SU-DHL-6 (cell line): ENCODE measurements at regions not wholly inside any gene's neighbourhood (a gene's known extent, or its start where the extent isn't known, plus 50 kb on each side); places are given as distances from the start of the nearest gene placed in this dataset.

Source experiments
- CTCF ChIP-seq: fragments of 200-600 bp; sonication (generic); IDR thresholded peaks from one replicate; pipeline ENCODE4 v1.5.1; 2017; ENCODE audit warnings: antibody characterized with exemption, mild to moderate bottlenecking, low read length, moderate library complexity; ENCODE audit not compliant: insufficient read depth, poor library complexity, severe bottlenecking
- EZH2phosphoT487 ChIP-seq: fragments of 200-600 bp; sonication (generic), shearing (Covaris generic); conservative IDR thresholded peaks from 2 replicates; pipeline ENCODE4 v1.6.1; 2018; ENCODE audit warnings: mild to moderate bottlenecking, antibody characterized with exemption, low read length, moderate library complexity, mixed read lengths

DNA sequence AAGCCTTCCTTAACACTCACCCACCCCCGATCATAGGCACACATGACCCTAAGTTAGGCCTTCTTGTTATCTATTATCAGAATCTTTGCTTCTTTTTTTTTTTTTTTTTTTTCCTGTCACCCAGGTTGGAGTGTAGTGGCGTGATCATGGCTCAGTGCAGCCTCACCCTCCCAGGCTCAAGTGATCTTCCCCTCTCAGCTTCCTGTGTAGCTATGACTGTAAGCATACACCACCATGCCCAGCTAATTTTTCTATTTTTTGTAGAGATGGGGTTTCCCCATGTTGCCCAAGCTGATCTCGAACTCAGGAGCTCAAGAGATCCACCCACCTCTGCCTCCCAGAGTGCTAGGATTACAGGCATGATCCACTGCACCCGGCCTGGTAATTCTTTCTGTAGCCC, 328.7 kb downstream of the NR4A2 start:
- TF ChIP-seq CTCF (no peak), EZH2phosphoT487 (no peak)
